ENCODE measurements at regions not wholly inside any gene's neighbourhood (a gene's known extent, or its start where the extent isn't known, plus 50 kb on each side); places are given as distances from the start of the nearest gene placed in this dataset.
A peak's percentile ranks its signal among the peaks of the same experiment; 100 is the strongest.
"Not testable (repeated sequence)": the region's sequence is repeated elsewhere in the genome, so short reads cannot be mapped to it uniquely, and the experiment has no call there.

DNA sequence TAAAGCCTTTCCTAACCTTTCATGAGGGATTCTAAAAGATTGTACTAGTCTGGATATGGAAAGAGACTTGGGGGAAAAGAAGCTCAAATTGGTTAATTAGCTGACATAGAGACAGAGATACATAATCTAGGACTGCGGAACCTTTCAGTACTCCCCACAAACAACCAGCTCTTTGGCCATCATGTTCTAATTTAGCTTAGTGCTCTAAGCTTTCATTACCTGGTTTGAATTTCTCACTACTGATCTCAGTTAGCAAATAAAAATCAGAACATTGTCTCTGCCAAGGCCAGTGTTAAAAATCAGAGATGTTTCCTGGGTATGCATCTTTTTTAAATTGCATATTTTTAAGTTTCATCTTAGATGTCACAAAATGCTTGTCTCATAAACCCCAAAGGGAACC is 254.4 kb downstream of the GLUD2 start:
- DNase-seq (ENCODE audit: low read depth): no peak

GRCh38 chrX:121307449-121307848 is 260.0 kb downstream of the GLUD2 start:
- no peak for DNase-seq (ENCODE audit: low read depth)

- DNase-seq (ENCODE audit: low read depth): peak; percentile 62
Measured at GRCh38 chrX:121308276-121308805, 260.9 kb downstream of the GLUD2 start.

- DNase-seq (ENCODE audit: low read depth): no peak
Measured at GRCh38 chrX:121310820-121311219, 263.4 kb downstream of the GLUD2 start.

GRCh38 chrX:121320441-121320840 is 273.0 kb downstream of the GLUD2 start:
- no peak for DNase-seq (ENCODE audit: low read depth)

DNA sequence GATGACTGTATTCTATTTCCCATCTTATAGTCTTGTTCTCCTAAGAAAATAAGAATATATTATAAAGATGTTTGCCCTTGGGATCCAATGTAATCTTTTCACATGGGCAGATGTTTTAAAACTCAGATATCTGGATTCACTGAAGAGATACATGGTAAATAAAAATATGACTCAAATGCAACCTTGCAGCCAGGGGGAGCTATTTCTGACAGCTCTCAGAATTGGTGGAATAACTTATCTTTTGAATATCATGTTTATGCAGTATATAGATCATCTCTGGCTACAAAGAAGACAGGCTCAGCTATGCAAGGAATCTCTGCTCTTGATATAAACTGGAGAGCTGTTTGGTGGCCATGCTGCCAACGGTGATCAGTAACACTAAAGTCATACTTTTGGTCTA is 274.7 kb downstream of the GLUD2 start:
- DNase-seq (ENCODE audit: low read depth): no peak

GRCh38 chrX:121323337-121323736 is 275.9 kb downstream of the GLUD2 start:
- DNase-seq (ENCODE audit: low read depth): no peak

DNA sequence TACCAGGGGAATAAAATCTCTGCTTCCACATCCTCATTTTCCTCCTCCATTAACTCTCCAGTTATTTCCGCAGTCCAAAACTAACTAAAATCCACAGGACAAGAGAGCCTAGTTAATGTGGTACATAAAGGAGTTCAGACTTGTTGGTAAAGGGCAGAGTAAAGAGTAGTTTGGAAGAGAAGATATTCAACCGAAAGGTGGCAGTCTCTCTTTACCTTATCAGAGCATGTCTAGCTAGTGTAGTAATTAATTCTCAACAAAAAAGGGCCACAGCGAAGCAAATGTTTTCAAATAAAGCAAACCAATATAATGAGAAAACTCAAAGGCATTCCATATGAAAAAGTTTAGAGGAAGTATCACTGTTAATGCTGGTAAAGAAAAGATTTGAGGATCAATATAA is 286.5 kb downstream of the GLUD2 start:
- no peak for DNase-seq (ENCODE audit: low read depth)

- DNase-seq (ENCODE audit: low read depth): no peak
Measured at GRCh38 chrX:121336831-121337421, 289.5 kb downstream of the GLUD2 start.

- DNase-seq (ENCODE audit: low read depth): no peak
Measured at GRCh38 chrX:121337816-121338215, 290.4 kb downstream of the GLUD2 start.

- no peak for DNase-seq (ENCODE audit: low read depth)
Measured at GRCh38 chrX:121349263-121349662, 301.9 kb downstream of the GLUD2 start.

GRCh38 chrX:121356139-121356849 is 308.9 kb downstream of the GLUD2 start:
- DNase-seq (ENCODE audit: low read depth): no peak

GRCh38 chrX:121356850-121357171 is 309.4 kb downstream of the GLUD2 start:
- no peak for DNase-seq (ENCODE audit: low read depth)

GRCh38 chrX:121360280-121360679 is 312.9 kb downstream of the GLUD2 start:
- no peak for DNase-seq (ENCODE audit: low read depth)

DNA sequence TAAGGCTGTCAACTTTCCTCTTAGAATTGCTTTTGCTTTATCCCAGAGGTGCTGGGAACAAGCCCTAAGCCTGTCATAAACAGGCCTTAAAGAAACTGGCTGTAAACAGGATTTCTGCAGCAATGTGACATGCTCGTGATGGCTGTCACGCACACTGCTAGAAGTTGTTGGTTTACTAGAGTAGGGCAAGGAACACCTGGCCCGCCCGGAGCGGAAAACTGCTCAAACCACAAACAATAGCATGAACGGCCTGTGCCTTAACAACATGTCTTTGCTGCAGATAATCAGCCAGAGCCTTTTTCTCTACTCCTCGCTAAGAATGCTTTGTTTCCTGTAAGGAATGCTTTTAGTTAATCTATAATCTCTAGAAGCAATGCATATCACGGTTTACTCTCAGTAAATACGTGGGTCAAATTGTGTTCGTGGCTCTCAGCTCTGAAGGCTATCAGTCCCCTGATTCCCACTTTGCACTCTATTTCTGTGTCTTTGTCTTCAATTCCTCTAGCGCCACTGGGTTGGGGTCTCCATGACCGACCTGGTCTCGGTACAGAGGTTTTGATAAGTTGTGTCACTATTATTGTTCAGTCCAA is 318.3 kb downstream of the GLUD2 start:
- DNase-seq (ENCODE audit: low read depth): no peak

DNA sequence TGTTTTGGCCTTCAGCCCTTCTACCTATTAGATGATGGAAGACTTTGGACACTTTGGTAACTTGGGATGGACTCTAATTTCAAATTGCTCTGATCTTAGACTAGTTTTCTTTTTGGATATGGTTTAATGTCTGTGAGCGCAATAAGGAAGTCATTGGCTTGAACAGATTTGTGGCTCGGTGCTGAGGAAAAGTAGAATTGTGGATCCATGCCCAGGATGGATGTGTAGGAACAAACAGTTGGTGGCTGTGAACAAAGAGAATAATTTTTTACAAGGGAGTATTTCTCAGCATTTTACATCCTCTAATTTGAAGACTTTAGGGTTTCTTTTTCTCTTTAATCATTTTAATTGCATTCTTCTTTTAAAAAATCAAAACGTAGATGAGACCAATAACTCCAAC is 327.1 kb downstream of the GLUD2 start:
- no peak for DNase-seq (ENCODE audit: low read depth)

DNA sequence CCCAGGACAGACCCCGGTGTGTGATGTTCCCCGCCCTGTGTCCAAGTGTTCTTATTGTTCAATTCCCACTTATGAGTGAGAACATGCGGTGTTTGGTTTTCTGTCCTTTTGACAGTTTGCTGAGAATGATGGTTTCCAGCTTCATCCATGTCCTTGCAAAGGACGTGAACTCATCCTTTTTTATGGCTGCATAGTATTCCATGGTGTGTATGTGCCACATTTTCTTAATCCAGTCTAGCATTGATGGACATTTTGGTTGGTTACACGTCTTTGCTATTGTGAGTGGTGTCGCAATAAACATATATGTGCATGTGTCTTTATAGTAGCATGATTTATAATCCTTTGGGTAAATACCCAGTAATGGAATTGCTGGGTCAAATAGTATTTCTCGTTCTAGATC is 334.5 kb downstream of the GLUD2 start:
- DNase-seq (ENCODE audit: low read depth): not testable (repeated sequence)

DNA sequence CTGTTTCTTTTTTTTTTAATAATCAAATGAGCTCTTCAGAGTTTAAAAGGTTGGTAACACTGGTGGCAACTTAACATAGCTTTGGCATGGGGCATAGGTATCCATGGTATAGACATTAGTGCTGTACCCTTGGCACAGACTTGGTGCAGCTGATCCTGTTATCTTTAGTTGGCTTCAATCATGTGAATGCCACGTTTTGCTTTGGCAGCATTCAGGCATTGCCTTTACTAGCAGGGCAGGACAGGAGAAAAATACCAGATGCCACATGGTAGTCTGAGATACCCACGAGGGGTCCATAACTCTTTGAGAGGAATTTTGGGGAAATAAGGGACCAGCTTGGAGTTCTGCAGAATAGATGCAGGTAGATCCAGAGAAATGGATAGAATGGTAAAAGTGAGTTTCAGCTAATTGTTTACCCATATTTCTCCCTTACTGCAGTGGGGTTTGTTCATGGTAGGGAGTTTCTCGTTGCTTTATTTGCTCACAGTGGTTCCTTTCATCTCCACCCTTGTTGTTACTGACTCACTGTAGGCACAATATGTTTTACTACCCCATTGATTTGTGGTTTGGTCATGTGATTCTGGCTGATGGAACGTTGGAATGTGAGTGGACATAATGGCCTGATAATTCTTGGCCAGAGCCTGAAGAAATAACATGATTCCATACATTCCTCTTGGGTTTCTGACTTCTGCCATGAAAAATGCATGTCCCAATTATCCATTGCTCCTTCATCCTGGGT is 342.7 kb downstream of the GLUD2 start:
- DNase-seq (ENCODE audit: low read depth): no peak

GRCh38 chrX:121405826-121406225 is 358.4 kb downstream of the GLUD2 start:
- DNase-seq (ENCODE audit: low read depth): no peak

DNA sequence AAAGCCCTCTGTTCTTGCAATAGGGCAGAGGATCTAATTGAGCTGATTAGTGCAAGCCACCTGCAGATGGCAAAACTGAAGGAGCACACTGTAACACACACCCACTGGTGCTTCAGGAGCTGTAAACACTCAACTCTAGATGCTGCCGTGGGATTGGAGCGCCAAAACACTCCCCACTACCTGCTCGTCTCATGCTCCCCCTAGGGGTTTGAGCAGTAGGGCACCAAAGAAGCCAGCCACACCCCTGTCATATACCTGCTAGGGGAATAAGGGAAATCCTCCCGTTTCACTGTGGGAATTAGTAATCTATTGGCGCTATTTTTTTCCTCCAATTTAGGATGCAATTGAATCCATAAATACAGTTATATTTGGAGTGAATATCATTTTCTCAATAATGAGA is 360.2 kb downstream of the GLUD2 start:
- DNase-seq (ENCODE audit: low read depth): no peak

GRCh38 chrX:121431514-121431913 is 384.1 kb downstream of the GLUD2 start:
- not testable (repeated sequence) for DNase-seq (ENCODE audit: low read depth)

DNA sequence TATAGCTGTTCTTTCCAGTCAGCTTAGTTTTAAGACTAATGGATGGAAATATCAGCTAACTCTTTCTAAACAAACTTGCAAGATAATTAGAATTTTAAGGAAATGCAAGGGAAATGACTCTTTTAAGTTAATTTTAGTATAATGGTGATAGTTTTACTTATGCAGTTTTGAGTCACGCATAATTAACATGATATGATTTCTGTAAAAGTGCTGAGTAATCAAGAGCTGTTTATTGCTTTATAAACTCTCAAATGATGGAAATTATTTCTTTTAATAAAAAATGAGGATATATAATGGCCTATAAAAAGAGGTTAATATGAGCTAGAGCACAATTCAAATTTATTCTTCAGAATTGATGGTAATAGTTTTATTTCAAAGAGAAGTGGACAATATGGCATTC is 385.9 kb downstream of the GLUD2 start:
- no peak for DNase-seq (ENCODE audit: low read depth)

GRCh38 chrX:121437666-121438065 is 390.3 kb downstream of the GLUD2 start:
- DNase-seq (ENCODE audit: low read depth): not testable (repeated sequence)
